Endodermal cell (in vitro differentiated cells): ENCODE measurements at regions not wholly inside any gene's neighbourhood (a gene's known extent, or its start where the extent isn't known, plus 50 kb on each side); places are given as distances from the start of the nearest gene placed in this dataset.

Experiments used
- DNase-seq: peaks from one replicate; pipeline ENCODE4 v3.0.0-alpha.2; 2017
- H3K27ac ChIP-seq: 2 replicates; pipeline ENCODE4 v1.5.1; 2013; ENCODE audit warnings: mild to moderate bottlenecking, low read depth, low read length, moderate library complexity
- H3K27me3 ChIP-seq: 2 replicates; pipeline ENCODE4 v1.6.1; 2013; ENCODE audit warnings: mild to moderate bottlenecking, low read length, moderate library complexity; ENCODE audit not compliant: insufficient read depth, control insufficient read depth, poor library complexity, severe bottlenecking
- H3K36me3 ChIP-seq: 2 replicates; pipeline ENCODE4 v1.7.0; 2013; ENCODE audit warnings: mild to moderate bottlenecking, low read length, moderate library complexity; ENCODE audit not compliant: control insufficient read depth, insufficient read depth
- H3K4me1 ChIP-seq: one replicate; pipeline ENCODE4 v1.7.0; 2013; ENCODE audit warnings: low read length; ENCODE audit not compliant: control insufficient read depth, insufficient read depth
- H3K4me3 ChIP-seq: 2 replicates; pipeline ENCODE4 v1.5.1; 2013; ENCODE audit warnings: mild to moderate bottlenecking, low read length, moderate library complexity
- H3K9ac ChIP-seq: 2 replicates; pipeline ENCODE4 v1.6.1; 2013; ENCODE audit warnings: mild to moderate bottlenecking, low read length, moderate library complexity; ENCODE audit not compliant: poor library complexity, severe bottlenecking; ENCODE audit errors: extremely low read depth
- H3K9me3 ChIP-seq: 2 replicates; pipeline ENCODE4 v1.6.1; 2013; ENCODE audit warnings: mild to moderate bottlenecking, low read length, moderate library complexity; ENCODE audit not compliant: control insufficient read depth
- H3K27ac Mint-ChIP-seq: 2 replicates; pipeline ENCODE4 v1.8.0; 2020; ENCODE audit warnings: mixed read lengths
- H3K27me3 Mint-ChIP-seq: 2 replicates; pipeline ENCODE4 v1.8.0; 2021; ENCODE audit warnings: mild to moderate bottlenecking, mixed read lengths; ENCODE audit not compliant: insufficient read depth
- H3K36me3 Mint-ChIP-seq: 2 replicates; pipeline ENCODE4 v1.8.0; 2020; ENCODE audit warnings: low read depth, mixed read lengths
- H3K4me1 Mint-ChIP-seq: 2 replicates; pipeline ENCODE4 v1.8.0; 2020; ENCODE audit warnings: mixed read lengths
- H3K4me3 Mint-ChIP-seq: 2 replicates; pipeline ENCODE4 v1.8.0; 2020; ENCODE audit warnings: mild to moderate bottlenecking, moderate library complexity, mixed read lengths
- H3K9me3 Mint-ChIP-seq: 2 replicates; pipeline ENCODE4 v1.8.0; 2020; ENCODE audit warnings: mild to moderate bottlenecking, mixed read lengths
- CTCF ChIP-seq: fragments of 200-600 bp; sonication (generic); conservative IDR thresholded peaks from 2 replicates; pipeline ENCODE4 v1.5.0; 2021; ENCODE audit warnings: antibody characterized with exemption, mild to moderate bottlenecking
- WGBS, 2 experiments: methylation state at CpG; one replicate each; pipeline versions ENCODE4 v1.1.5 to v1.1.7; 2013; ENCODE audit warnings: missing lambda C conversion rate in 2 of 2, mixed read lengths in 1 of 2; ENCODE audit not compliant: insufficient coverage in 1 of 2, insufficient read length in 1 of 2; 5-methylcytosine and 5-hydroxymethylcytosine counted together

DNA sequence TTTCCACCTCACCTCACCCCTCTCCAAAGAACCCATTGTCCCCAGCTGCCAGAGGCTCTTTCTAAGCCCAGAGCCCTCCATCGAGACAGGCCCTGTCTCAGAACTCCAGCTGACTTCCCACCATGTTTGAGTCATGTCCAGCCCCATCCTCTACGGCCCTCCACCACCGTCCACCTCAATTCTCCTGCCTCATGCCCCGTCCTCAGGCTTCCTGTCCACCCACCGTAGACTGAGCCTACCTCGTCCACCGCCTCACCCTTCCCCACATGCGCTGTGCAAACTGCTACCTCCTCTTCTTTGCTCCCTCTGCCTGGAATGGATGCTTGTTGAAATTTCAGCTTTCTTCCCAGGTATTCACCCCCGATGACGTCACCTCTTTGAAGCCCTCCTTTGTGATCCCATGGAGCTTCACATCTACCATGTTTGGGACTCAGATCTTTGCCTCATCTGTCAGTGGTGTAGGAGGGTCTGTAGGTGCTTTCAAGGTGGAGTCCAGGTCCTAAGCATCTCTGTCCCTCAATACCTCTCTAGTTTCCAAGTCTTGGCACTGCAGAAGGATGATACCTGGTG, 149.0 kb downstream of the MRM1 start:
- no peaks in the 10 kb centered on the region for H3K36me3 ChIP-seq
- Mint-ChIP-seq H3K36me3 (no peaks in the 10 kb centered on the region), H3K4me3 (no peak overlapping the region), H3K4me1 (peaks cover 13% of the 10 kb centered on the region), H3K27me3 (peaks cover 3% of the 10 kb centered on the region), H3K27ac (no peak overlapping the region), H3K9me3 (no peaks in the 10 kb centered on the region)
- H3K9me3 ChIP-seq, result no peaks in the 10 kb centered on the region
- no peak for DNase-seq
- H3K27me3 ChIP-seq, result no peaks in the 10 kb centered on the region
- no peaks in the 10 kb centered on the region for H3K4me1 ChIP-seq
- H3K4me3 ChIP-seq, result no peak overlapping the region
- 91 to 98% methylated on average over 7 to 10 of the region's 10 CpGs for WGBS, 2 experiments
- no peak overlapping the region for H3K9ac ChIP-seq
- TF ChIP-seq CTCF, result no peak
- H3K27ac ChIP-seq, result no peak overlapping the region

- Mint-ChIP-seq H3K27ac (no peak overlapping the region), H3K4me1 (peaks cover 13% of the 10 kb centered on the region), H3K27me3 (peaks cover 3% of the 10 kb centered on the region), H3K36me3 (no peaks in the 10 kb centered on the region), H3K4me3 (no peak overlapping the region), H3K9me3 (no peaks in the 10 kb centered on the region)
- no peaks in the 10 kb centered on the region for H3K9me3 ChIP-seq
- H3K36me3 ChIP-seq, result no peaks in the 10 kb centered on the region
- TF ChIP-seq CTCF, result no peak
- H3K4me1 ChIP-seq, result no peaks in the 10 kb centered on the region
- 86 to 88% methylated on average over 7 to 10 of the region's 10 CpGs for WGBS, 2 experiments
- H3K27me3 ChIP-seq, result no peaks in the 10 kb centered on the region
- no peak for DNase-seq
- no peak overlapping the region for H3K27ac ChIP-seq
- H3K9ac ChIP-seq, result no peak overlapping the region
- H3K4me3 ChIP-seq, result no peak overlapping the region
These were observed 150.9 kb downstream of the MRM1 start for GRCh38 chr17:36752096-36752888.

- peaks cover 3% of the 10 kb centered on the region for H3K27me3 Mint-ChIP-seq
These were observed 154.2 kb downstream of the MRM1 start for GRCh38 chr17:36755586-36755985.

More at GRCh38 chr17:36755586-36755985, 154.2 kb downstream of the MRM1 start:
- H3K27ac ChIP-seq, result no peak overlapping the region
- peak; percentile 82 for TF ChIP-seq CTCF
- H3K27me3 ChIP-seq, result no peaks in the 10 kb centered on the region
- peaks cover 10% of the 10 kb centered on the region for H3K9me3 Mint-ChIP-seq
- peak; percentile 91 for DNase-seq
- no peaks in the 10 kb centered on the region for H3K4me1 ChIP-seq
- H3K36me3 Mint-ChIP-seq, result peaks cover 3% of the 10 kb centered on the region
- no peak overlapping the region for H3K4me3 Mint-ChIP-seq
- H3K36me3 ChIP-seq, result no peaks in the 10 kb centered on the region
- peaks cover 4% of the 10 kb centered on the region for H3K4me1 Mint-ChIP-seq
- H3K9ac ChIP-seq, result no peak overlapping the region
- H3K9me3 ChIP-seq, result no peaks in the 10 kb centered on the region
- H3K27ac Mint-ChIP-seq, result no peak overlapping the region
- H3K4me3 ChIP-seq, result no peak overlapping the region
- WGBS, 2 experiments, result 67 to 71% methylated on average over 10 of the region's 10 CpGs
